AG04449 (cell line): ENCODE measurements at regions not wholly inside any gene's neighbourhood (a gene's known extent, or its start where the extent isn't known, plus 50 kb on each side); places are given as distances from the start of the nearest gene placed in this dataset.

Source experiments
- CTCF ChIA-PET: fragments of 350-600 bp; formaldehyde crosslinking; extraction: SDS; loops from one replicate; lab custom pipeline; 2021; ENCODE audit warnings: antibody characterized with exemption; lab: Yijun Ruan, JAX
- POLR2A ChIA-PET: fragments of 400-600, 350-600 bp; formaldehyde crosslinking; extraction: SDS; loops from one replicate; lab custom pipeline; 2020; ENCODE audit warnings: antibody characterized with exemption, inconsistent platforms; lab: Yijun Ruan, JAX
- DNase-seq: peaks from one replicate; pipeline ENCODE4 v3.0.0-alpha.2; 2010; ENCODE audit warnings: low read depth, low spot score
- H3K4me3 ChIP-seq: 2 replicates; pipeline ENCODE4 v1.5.1; 2011; ENCODE audit warnings: low read depth, mild to moderate bottlenecking, control low read depth, low read length
- TF ChIP-seq, protein P1 (sequence below): IDR thresholded peaks from one replicate; pipeline ENCODE4 v1.5.1; 2011; ENCODE audit warnings: mild to moderate bottlenecking, moderate library complexity, low read length, control low read depth, inconsistent platforms; ENCODE audit not compliant: insufficient read depth; ENCODE audit errors: missing control alignments

DNA sequence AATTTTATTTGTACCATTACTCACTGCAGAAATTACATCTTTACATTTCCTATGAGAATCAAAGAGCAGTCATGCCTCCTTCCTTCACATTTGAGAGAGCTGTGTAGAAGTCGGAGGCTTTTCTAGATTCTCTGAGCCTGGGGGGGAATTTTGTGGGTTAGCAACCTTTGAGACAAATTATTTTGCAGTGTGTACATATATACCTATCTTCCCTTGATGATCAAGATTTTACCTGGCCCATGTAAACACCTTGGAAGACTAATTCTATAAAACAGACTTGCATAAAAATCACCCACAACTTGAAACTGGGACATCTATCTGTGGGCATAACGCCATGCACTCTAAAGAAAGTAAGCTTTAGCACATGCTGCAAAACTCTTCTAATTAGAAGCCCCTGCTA lies 491.5 kb upstream of the MDFIC2 start:
- TF ChIP-seq, protein P1, sequence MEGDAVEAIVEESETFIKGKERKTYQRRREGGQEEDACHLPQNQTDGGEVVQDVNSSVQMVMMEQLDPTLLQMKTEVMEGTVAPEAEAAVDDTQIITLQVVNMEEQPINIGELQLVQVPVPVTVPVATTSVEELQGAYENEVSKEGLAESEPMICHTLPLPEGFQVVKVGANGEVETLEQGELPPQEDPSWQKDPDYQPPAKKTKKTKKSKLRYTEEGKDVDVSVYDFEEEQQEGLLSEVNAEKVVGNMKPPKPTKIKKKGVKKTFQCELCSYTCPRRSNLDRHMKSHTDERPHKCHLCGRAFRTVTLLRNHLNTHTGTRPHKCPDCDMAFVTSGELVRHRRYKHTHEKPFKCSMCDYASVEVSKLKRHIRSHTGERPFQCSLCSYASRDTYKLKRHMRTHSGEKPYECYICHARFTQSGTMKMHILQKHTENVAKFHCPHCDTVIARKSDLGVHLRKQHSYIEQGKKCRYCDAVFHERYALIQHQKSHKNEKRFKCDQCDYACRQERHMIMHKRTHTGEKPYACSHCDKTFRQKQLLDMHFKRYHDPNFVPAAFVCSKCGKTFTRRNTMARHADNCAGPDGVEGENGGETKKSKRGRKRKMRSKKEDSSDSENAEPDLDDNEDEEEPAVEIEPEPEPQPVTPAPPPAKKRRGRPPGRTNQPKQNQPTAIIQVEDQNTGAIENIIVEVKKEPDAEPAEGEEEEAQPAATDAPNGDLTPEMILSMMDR = no peak
- ChIA-PET POLR2A (no interaction called here), CTCF (interaction anchor here (0.6 to 1.2 kb wide), 3 partner anchors 14 to 82 kb away, joined by 3 to 5 read pairs (median 4); no protein-coding TSS in a partner anchor)
- H3K4me3 ChIP-seq = no peak overlapping the region
- DNase-seq = no peak

DNA sequence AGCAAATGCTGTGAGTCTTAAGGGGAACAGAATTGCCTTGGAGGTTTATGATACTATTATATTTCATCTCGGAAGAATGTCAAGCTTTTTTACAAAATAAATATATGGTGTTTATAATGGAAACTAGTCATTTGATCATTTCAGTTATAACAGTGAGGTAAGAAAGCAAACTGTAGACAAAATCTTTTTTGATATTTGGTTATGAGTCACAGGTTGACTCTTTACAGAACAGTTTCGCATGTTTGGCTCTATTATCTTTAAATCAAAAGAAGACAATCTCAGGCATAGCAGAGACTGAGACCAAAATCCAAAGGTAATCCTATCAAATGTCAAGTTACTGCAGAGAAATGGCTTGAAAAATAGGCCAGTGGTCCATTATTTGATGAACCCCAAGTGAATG lies 490.9 kb upstream of the MDFIC2 start:
- DNase-seq = no peak
- no peak overlapping the region for H3K4me3 ChIP-seq
- TF ChIP-seq, protein P1 = no peak
- ChIA-PET CTCF (no interaction called here), POLR2A (no interaction called here)

DNA sequence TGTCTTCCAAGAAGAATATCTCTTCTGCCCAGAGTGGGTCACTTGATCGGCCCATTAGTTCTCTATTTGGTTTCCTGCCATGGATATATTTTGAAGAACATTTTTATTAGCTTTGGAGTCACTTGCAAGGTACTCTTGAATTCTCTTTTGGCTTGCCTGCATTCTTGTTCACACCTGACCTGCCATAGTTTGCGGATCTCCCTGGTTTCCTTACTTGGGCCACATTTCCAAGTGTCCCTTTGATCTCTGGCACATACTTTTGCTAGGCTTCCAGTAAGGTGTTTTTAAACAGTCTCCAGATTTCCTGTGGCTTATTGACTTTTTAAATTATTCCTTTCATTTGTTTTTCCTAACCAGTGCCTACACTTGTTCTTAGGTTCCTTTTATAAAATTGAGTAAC lies 488.5 kb upstream of the MDFIC2 start:
- ChIA-PET CTCF (no interaction called here), POLR2A (no interaction called here)
- TF ChIP-seq, protein P1 = no peak
- no peak for DNase-seq
- H3K4me3 ChIP-seq = no peak overlapping the region

DNA sequence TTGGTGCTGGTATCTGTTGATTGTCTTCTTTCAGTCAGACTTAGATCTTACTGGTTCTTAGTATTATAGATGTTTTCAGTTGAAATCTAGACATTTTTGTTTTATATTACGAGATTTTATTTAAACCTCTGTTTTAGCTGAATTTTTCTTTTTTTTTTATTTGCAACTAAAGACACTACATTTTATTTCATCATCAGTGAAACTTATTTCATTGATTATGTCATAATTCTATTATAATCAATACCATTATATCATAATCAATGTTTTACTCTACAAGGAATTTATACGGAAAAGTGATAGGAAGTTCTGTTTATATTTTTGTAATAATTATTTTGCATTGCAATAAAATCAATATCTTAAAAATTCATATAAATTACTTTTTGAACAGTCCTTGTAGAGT lies 477.4 kb upstream of the MDFIC2 start:
- ChIA-PET CTCF (no interaction called here), POLR2A (no interaction called here)
- TF ChIP-seq, protein P1 = no peak

DNA sequence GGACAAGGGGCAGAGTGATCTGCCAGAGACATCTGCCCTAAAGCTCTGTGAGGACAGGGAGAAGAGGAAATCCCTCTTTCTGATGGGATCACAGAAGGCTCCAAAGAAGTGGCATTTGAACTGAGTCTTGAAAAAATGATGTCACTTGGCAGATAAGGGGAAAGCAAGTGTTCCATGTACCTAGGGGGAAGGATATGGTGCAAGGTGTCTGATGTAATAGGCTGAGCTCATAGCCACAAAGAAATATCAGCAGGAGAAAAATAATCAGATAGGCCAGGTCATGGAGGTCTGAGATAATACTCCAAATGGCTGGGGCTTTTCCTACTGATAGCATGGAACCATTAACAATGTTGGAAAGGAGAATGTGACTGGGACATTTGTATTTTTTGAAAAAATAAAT lies 468.4 kb upstream of the MDFIC2 start:
- ChIA-PET POLR2A (no interaction called here), CTCF (no interaction called here)

More for the DNA sequence above, 477.4 kb upstream of the MDFIC2 start:
- H3K4me3 ChIP-seq = no peak overlapping the region
- DNase-seq = no peak

DNA sequence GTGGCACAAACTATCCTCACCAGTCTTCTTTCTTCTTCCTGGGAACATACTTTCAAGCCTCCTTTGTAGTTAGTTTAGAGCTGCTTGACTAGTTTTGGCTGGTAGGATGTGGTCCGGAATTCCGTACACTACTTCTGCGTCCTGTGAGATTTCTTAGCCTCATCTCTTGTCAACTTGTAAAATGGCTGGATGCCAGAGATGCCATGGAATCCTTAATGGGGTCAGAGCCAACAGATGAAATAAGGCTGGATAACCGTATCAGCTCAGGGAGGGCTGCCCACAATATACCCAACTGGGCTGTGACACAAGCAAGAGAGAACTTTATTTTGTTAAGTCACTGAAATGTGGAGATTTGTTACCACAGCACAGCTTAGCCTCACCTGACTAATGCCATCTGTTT lies 466.9 kb upstream of the MDFIC2 start:
- DNase-seq = no peak
- TF ChIP-seq, protein P1 = no peak
- ChIA-PET POLR2A (no interaction called here), CTCF (no interaction called here)
- H3K4me3 ChIP-seq = no peak overlapping the region

More for the DNA sequence above, 468.4 kb upstream of the MDFIC2 start:
- no peak overlapping the region for H3K4me3 ChIP-seq
- DNase-seq = no peak
- TF ChIP-seq, protein P1 = no peak

DNA sequence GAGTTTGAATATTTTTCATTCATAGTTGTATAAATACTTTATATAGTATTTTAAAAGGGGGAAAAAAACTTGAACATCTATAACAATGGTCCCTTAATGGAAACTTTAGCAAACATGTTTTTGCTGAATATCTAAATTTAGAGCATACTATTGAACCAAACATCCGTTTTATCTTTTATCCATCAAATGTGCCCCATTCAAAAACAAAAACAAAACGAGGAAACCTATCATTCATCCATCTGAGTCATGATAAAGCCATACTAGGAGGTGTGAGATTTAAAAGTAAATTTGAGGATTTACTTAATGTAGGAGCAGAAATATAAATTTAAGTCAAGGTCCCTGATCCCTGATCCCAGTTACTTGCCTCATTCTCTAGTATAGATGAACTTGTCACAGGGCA lies 463.6 kb upstream of the MDFIC2 start:
- POLR2A ChIA-PET = no interaction called here
- no peak for DNase-seq
- CTCF ChIA-PET = no interaction called here
- TF ChIP-seq, protein P1 = no peak
- no peak overlapping the region for H3K4me3 ChIP-seq
